ENCODE measurements at regions not wholly inside any gene's neighbourhood (a gene's known extent, or its start where the extent isn't known, plus 50 kb on each side); places are given as distances from the start of the nearest gene placed in this dataset.

GRCh38 chr6:104019075-104019753 is 840.5 kb downstream of the HACE1 start:
- Histone ChIP-seq H3K4me1 (ENCODE audit: low read depth) (no peaks in the 10 kb centered on the region), H3K9me3 (ENCODE audit: low read depth) (no peaks in the 10 kb centered on the region), H3K27me3 (no peaks in the 10 kb centered on the region), H3K4me3 (no peak overlapping the region), H3K27ac (no peak overlapping the region), H3K36me3 (no peaks in the 10 kb centered on the region)
- no peak for DNase-seq (ENCODE audit: low read depth in 1 of 2, low spot score in 1 of 2)
- TF ChIP-seq CTCF (IDR thresholded peaks at IDR 0.05; ENCODE audit: low read depth, low read length) = no peak

GRCh38 chr6:104017410-104018381 is 842.0 kb downstream of the HACE1 start:
- TF ChIP-seq CTCF (IDR thresholded peaks at IDR 0.05; ENCODE audit: low read depth, low read length) = no peak
- H3K27me3 ChIP-seq = no peaks in the 10 kb centered on the region
- H3K36me3 ChIP-seq = no peaks in the 10 kb centered on the region
- no peaks in the 10 kb centered on the region for H3K9me3 ChIP-seq (ENCODE audit: low read depth)
- H3K4me1 ChIP-seq (ENCODE audit: low read depth) = no peaks in the 10 kb centered on the region
- H3K4me3 ChIP-seq = no peak overlapping the region
- H3K27ac ChIP-seq = no peak overlapping the region
- no peak for DNase-seq (ENCODE audit: low read depth in 1 of 2, low spot score in 1 of 2)

- Histone ChIP-seq H3K27ac (no peak overlapping the region), H3K27me3 (no peaks in the 10 kb centered on the region)
- DNase-seq (ENCODE audit: low read depth in 1 of 2, low spot score in 1 of 2) = no peak
These were observed 845.4 kb downstream of the HACE1 start for GRCh38 chr6:104014163-104014959.

GRCh38 chr6:104013312-104013971 is 846.3 kb downstream of the HACE1 start:
- Histone ChIP-seq H3K27ac (no peak overlapping the region), H3K4me3 (no peak overlapping the region)

More at GRCh38 chr6:104014163-104014959, 845.4 kb downstream of the HACE1 start:
- H3K4me1 ChIP-seq (ENCODE audit: low read depth) = no peaks in the 10 kb centered on the region
- H3K9me3 ChIP-seq (ENCODE audit: low read depth) = no peaks in the 10 kb centered on the region
- H3K4me3 ChIP-seq = no peak overlapping the region
- no peak for TF ChIP-seq CTCF (IDR thresholded peaks at IDR 0.05; ENCODE audit: low read depth, low read length)
- H3K36me3 ChIP-seq = no peaks in the 10 kb centered on the region

More at GRCh38 chr6:104013312-104013971, 846.3 kb downstream of the HACE1 start:
- Histone ChIP-seq H3K36me3 (no peaks in the 10 kb centered on the region), H3K27me3 (no peaks in the 10 kb centered on the region), H3K4me1 (ENCODE audit: low read depth) (no peaks in the 10 kb centered on the region), H3K9me3 (ENCODE audit: low read depth) (no peaks in the 10 kb centered on the region)
- no peak for DNase-seq (ENCODE audit: low read depth in 1 of 2, low spot score in 1 of 2)
- TF ChIP-seq CTCF (IDR thresholded peaks at IDR 0.05; ENCODE audit: low read depth, low read length) = no peak
